ENCODE measurements at regions not wholly inside any gene's neighbourhood (a gene's known extent, or its start where the extent isn't known, plus 50 kb on each side); places are given as distances from the start of the nearest gene placed in this dataset.
"Not testable (repeated sequence)": the region's sequence is repeated elsewhere in the genome, so short reads cannot be mapped to it uniquely, and the experiment has no call there.

GRCh38 chr6:4677011-4677750, 99.0 kb upstream of the CDYL start:
- DNase-seq (ENCODE audit: low spot score), result no peak

DNA sequence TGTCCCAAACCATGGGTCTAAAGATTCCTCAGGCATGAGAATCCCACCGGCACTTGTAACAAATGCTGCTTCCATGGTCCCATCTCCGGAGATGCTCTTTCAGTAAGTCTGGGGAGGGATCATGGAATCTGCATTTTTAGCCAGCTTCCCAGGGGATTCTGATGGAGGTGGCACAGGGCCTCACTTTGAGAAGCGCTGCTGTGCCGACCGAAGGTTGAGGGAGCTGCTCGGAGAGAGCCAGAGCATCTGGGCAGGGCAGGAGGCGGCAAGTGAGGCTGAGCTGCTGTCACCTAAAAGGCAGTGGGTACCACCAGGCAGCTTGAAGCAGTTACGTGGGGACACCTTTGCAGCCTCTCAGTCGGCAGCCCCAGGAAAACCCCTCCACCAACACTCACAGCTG, 100.2 kb upstream of the CDYL start:
- DNase-seq (ENCODE audit: low spot score), result no peak

DNA sequence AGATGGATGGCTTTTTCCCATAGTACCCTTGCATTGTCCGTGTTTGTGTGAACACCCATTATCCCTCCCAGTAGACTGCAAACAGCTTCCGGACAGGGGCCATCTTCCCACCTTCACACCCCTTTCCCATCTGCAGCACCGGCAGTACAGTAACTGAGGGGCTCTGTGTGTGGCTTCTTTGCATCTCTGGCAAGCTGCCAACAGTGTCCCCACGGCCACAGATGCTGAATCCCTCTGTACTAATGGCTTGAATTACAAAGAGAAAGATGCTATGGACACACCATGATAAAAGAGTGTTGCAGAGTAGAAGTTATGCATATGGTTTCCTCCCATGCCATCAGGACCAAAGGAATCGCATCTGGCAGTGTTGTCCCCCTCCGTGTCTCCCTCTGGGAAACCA, 101.1 kb upstream of the CDYL start:
- DNase-seq (ENCODE audit: low spot score), result no peak

- no peak for DNase-seq (ENCODE audit: low spot score)
These were observed 102.3 kb upstream of the CDYL start for GRCh38 chr6:4673861-4674260.

DNA sequence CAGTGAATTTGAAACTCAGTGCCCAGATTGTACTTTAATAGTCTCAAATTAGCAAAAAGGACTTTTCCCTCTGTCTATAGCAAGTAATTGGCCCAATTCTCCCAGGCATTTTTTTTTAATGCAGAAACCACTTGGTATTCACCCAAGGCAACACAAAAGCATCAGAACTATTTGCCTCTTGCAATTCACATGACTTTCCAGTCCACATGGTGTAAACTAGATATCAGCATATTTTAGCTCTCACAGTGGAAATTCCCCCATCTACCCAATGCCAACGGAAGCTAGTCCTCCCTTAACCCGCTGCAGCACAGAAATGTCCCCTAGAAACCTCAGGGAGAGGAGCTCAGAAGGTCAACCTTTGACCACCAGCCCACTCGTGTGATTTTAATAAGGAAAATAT, 103.4 kb upstream of the CDYL start:
- no peak for DNase-seq (ENCODE audit: low spot score)

DNA sequence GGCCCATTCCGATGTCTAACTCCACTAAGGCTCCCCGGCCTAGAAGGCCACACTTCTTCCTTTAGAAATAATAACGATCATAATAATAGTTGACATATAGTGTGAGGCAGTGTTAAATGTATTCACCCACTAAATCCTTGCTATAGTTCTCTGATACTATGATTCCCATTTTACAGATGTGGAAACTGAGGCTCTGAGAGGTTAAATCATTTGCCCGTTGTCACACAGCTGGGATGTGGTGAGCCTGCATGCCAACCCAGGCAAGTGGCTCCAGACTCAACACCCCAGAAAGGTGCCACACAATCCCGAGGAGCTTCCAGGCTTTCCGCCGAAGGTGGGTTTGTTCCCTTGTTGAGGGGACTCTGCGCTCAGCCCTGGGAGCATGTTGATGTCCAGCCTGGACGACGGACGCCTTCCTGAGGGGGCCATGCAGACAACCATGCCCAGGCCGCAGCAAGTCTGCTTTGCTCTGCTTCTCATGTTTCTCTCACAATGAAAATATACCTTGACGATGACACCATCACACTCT, 104.6 kb upstream of the CDYL start:
- no peak for DNase-seq (ENCODE audit: low spot score)

DNA sequence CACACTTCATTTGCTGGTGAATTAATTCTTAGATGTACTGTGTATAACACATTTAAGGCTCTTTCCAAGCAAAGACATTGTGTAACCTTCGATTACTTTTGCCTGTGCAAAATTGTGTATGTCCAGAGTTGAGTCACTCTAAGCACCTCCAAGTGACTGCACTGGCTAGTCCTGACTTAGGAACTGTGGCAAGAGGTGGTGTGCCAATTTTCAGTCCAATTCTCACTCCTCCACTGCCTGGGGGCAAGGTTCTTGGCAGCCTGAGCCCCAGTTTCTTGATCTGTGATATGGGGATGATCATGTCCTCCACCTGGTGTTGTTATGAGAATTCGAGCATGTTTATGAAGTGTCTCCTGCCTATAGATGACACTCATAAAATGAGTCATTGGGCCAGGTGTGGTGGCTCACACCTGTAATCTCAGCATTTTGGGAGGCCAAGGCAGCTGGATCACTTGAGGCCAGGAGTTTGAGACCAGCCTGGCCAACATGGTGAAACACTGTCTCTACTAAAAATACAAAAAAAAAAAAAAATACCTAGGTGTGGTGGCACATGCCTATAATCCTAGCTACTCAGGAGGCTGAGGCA, 105.3 kb upstream of the CDYL start:
- DNase-seq (ENCODE audit: low spot score), result no peak

DNA sequence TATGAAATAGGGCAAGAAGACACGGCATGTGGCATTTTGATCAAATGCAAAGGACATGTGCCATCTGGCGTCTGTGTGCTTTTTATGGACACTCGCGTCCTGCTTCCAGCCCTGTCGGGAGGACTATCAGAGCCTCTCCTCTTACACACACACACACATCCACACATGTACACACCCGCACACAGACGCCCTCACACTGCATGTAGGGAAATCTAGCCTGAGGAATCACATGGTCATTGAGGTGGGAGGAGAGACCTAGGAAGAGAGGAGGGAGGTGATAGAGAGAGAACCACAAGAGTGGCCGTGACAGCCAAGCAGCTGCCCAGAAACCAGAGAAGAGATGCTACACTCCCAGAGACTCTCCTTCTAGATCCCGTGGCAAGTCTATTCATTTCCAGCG, 105.9 kb upstream of the CDYL start:
- DNase-seq (ENCODE audit: low spot score), result no peak

DNA sequence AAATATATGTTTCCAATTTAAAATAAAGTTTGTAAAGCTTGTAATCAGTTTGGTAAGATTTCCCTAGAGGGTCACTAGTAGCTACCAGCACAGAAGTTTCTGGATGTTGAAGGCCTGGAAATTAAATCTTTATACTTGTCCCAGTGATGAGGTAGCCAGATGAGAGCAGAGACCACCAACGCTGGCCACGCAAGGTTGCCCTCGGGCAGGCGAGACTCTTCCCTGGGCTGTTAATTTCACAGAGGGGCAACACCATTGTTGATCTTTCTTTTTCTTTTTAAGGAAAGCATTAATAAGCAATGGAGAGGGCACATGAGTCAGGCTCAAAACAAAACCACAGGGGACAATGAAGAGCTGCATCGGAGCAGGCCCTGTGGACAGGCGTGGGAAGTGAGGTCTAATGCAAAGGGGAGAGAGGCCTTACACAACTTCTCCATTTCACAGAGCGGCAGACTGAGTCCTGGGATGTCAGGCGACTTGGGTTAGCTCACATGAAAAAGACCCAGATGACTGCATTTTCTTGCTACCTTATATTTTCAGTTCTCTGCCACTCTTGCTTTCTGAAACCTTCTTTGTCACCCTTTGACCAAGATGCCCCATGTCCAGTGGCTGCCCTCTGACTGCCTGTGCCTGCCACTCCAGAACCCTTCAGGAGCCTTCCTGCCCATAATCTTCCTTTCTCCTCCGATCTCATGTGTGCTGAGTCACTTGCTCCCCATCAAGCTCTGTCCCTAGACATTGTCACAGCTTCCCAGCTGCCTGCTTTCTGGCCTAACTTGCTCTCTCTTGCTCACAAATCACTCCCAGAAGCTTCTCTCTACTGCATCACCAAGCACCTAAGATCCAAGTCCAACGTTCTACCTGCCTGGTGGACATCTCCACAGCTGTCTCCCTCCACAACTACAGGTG, 107.7 kb upstream of the CDYL start:
- DNase-seq (ENCODE audit: low spot score), result no peak

DNA sequence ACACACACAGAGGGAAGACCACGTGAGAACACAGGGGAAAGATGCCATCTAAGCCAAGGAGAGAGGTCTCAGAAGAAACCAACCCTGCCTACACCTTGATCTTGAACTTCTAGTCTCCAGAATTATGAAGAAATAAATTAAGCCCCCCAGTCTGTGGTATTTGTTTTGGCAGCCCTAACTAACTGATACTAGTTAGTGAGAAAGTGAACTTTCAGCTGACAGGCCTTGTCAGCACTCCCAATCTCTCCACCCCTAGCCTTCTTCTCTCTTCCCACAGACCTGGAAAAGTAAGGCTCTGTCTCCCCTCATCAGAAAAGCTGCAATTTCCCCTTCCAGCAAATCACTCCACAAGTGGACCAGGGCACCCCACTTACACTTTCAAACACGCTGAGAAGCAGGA, 108.6 kb upstream of the CDYL start:
- no peak for DNase-seq (ENCODE audit: low spot score)

DNA sequence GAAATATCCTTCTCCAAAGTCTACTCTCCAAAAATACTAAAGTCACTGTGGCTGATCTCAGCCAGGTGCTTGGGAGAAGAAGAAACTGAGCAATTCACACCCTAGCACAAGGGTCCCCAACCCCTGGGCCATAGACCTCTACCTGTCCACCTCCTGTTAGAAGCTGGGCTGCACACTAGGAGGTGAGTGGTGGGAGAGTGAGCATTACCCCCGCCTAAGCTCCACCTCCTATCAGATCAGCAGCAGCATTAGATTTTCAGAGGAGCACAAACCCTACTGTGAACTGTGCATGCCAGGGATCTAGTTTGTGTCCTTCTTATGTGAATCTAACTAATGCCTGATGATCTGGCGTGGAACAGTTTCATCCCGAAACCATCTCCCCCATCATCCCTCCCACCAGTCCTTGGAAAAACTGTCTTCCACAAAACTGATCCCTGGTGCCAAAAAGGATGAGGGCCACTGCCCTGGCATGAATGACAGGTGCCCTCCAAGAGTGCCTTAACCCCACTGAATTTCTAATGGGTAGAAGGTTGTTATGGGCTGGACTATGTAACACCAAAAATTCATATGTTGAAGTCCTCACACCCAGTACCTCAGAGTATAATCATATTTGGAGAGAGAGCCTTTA, 109.2 kb upstream of the CDYL start:
- no peak for DNase-seq (ENCODE audit: low spot score)

DNA sequence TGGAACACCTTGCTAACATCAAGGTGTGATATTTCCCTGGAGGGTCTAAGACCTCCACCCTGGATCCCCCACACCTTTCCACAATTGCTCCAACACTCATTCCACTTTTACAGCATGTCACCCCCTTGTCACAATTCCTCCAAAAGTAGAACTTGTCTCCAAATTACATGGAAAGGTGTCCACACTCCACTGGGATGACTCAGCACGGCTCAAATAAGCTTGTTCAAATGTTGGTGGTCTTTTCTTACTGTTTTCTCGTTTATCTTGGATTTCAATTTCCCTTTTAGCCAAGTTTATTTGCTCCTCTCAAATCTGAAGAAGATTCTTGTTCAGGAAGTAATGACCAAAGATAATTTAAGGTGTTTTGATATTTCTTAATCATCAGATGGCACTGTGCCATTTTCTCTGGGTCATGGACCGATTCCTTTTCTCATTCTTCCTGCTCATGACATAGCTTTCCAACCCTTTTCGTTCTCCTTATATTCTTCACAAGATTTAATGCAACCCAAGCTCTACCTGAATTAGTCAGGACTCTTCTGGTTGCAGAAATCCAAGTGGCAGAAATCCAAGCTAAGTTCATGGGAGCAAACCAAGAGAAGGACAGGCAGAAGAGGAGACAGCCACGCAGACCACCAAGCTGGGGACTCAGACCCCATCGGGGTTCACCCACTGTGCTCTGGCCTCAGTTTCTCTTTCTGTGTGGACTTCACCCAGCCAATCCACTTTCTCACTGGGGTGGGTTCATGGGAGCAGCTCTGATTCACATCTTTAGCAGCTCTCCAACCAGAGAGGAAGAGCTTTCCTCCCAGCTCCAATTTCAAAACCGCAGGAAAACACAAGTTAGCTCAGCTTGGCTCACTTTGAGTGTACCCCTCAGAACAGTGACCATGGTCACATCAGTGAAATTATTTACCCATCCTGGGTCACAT, 110.5 kb upstream of the CDYL start:
- no peak for DNase-seq (ENCODE audit: low spot score)

GRCh38 chr6:4664911-4665310, 111.3 kb upstream of the CDYL start:
- DNase-seq (ENCODE audit: low spot score), result no peak

DNA sequence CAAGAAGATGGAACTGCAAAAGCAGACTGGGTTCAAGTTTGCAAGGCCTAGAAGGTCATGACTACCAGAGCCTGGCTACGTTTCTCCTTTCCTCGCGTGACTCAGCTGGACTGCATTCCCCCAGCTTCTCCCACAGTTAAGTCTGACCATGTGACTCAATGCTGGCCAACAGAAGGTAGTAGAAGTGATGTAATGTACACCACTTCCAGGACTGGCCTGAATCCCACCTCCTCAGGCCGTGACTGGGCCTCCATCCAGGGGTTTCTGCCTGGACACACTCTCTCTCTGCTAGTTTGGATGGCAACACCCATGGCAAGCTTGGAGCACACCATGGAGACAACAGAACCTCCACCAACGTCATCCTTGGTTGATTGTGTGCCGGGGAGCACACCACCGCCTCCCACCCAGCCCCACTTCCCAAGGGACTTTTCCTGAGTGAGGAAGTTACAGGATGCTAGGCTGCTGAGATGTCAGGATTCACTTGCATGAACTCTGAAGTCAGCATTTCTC, 112.0 kb upstream of the CDYL start:
- no peak for DNase-seq (ENCODE audit: low spot score)

- no peak for DNase-seq (ENCODE audit: low spot score)
These were observed 113.3 kb upstream of the CDYL start for GRCh38 chr6:4662886-4663285.

GRCh38 chr6:4661391-4661790, 114.8 kb upstream of the CDYL start:
- DNase-seq (ENCODE audit: low spot score), result no peak

DNA sequence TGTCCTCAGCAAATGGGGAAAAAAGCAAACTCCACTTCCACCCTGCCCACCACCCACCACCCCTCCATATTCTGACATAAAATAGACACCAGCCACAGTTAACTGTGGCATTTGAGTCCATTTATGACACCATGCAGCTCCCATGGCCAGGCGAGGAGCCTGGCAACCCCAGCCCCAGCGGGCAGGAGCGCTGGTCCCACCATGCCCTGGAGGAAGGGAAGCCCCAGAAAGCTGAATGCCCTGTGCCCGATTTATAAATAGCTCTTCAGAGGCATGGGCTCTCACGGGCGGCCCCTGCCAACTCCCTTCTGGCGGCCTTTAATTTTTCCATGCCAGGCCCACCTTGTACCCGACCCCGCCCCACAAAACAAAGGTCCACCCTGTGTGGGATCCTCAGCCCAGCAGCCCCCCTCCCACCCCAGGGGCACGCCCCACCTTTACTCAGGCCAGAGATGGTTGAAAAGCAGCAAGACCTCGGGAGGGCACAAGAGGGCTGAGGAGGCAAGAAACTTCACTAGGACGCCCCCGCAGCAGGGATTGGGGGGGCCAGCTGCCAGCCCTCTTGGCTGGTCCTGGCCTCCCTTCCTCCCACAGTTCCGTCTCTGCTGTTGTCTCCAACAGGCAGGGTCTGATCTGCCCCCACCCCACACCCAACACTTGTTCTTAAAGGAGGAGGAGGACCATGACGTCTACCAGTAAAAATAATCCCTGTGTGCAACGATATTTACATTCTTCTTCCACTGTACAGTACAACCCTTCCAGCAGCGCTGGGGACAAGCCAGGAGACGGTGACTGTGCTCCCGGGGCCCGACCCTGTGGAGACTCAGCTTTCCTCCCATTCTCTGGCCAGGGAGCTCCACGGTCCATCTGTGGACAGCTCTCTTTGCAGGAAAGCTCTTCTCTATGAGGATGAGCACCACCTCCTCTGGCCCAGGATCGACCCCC, 115.6 kb upstream of the CDYL start:
- no peak for DNase-seq (ENCODE audit: low spot score)

DNA sequence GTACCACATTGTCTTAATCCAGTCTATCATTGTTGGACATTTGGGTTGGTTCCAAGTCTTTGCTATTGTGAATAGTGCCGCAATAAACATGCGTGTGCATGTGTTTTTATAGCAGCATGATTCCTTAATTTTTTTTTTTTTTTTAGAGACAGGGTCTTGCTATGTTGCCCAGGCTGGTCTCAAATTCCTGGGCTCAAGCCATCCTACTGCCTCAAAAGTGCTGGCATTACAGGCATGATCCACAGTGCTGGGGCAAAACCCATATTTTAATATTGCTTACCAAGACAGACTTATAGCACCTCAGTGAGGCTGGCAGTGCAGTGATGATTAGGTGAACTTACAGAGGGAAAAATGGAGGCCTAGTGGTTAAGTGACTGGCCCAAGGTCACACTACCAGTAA, 116.5 kb upstream of the CDYL start:
- DNase-seq (ENCODE audit: low spot score), result not testable (repeated sequence)

GRCh38 chr6:4658486-4658885, 117.7 kb upstream of the CDYL start:
- no peak for DNase-seq (ENCODE audit: low spot score)

DNA sequence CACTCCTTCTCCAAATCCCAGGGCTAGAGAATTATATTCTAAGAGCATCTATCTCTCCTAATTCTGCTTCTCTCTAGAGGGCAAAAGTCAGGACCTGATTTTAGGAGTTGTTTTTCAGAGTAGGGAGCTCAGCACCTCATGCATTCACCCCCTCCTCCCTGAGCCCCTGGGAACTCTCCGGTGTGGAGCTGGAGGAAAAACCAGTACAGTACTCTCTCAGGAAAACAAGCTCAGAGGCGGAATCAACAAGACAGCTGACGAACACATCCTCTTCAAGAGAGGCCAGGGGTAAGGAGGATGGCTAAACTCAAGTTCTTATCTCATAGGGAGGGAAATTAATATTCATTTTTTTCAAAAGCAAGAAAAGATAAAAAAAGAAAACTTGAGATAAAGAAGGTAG, 120.1 kb upstream of the CDYL start:
- DNase-seq (ENCODE audit: low spot score), result no peak
